ENCODE measurements at regions not wholly inside any gene's neighbourhood (a gene's known extent, or its start where the extent isn't known, plus 50 kb on each side); places are given as distances from the start of the nearest gene placed in this dataset.

DNA sequence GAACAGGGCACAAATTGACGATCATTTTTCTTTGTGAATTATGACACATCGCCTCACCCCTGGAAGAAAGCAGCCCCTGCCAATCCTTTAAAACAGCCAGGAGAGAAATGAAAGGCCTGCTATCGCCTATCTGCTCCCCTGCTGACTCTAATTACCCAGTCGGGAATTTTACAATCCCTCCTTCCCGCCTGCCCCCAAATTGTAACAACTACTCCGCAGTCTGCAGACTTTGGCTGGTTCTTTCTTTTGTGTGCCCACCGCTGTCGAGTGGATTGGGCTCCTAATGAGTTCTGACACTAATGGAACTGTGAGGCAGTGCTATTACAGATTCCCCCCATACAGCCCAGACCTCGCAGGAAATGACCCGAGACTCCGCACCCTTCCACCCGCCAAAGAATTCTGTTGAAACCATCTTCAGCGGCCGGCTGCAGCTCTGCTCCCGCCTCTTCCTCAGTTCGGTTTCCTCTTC lies 281.2 kb upstream of the PARD3B start (continued):
- TF ChIP-seq EZH2 (IDR thresholded peaks at IDR 0.05; ENCODE audit: low read depth, unreplicated experiment) (no peak), CREB1 (CRISPR knock-in tag; IDR thresholded peaks at IDR 0.05; ENCODE audit: low read depth) (no peak), ZNF331 (CRISPR knock-in tag; IDR thresholded peaks at IDR 0.05; ENCODE audit: low read depth) (no peak), EZH2phosphoT487 (IDR thresholded peaks at IDR 0.05; ENCODE audit: unreplicated experiment) (no peak), NANOG (IDR thresholded peaks at IDR 0.05; ENCODE audit: borderline replicate concordance) (no peak), JUNB (IDR thresholded peaks at IDR 0.05; ENCODE audit: unreplicated experiment) (no peak)

DNA sequence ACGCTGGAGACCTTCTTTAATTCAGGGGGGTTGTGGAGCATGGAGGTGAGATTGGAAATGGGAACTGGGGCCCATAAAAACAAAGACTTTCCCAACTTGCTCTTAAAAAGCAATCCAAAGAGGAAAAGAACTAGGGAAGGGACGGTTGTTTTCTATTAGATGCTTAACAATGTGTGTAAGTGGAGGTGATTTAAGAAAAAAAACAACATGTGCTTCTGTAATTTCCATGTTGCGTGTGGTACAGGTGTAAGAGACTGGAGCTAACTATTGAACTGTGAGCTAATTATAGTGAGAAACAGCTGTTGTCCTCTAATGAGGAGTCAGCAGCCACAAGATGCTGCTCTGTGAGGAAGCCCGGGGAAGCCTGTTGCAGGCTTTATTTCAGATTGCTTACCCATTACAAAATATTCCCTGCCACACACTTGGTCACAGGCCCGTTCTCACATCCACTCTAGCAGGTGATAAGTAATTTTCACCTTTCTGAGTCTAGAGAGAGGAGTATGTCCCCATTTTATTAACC lies 280.6 kb upstream of the PARD3B start:
- H3K4me3 ChIP-seq = no peak overlapping the region
- H3K27me3 Mint-ChIP-seq (ENCODE audit: insufficient read depth, low read depth, poor library complexity) = peaks cover 2% of the 10 kb centered on the region
- H3K36me3 Mint-ChIP-seq (ENCODE audit: low read depth) = no peaks in the 10 kb centered on the region
- no peaks in the 10 kb centered on the region for H3K79me2 ChIP-seq (replicated peaks; ENCODE audit: insufficient read depth)
- H3K9me2 ChIP-seq (ENCODE audit: insufficient read depth) = no peaks in the 10 kb centered on the region
- H3K4me3 Mint-ChIP-seq = no peak overlapping the region
- H3F3A ChIP-seq (replicated peaks; ENCODE audit: low read depth) = no peaks in the 10 kb centered on the region
- no peaks in the 10 kb centered on the region for H3K27me3 ChIP-seq (ENCODE audit: insufficient read depth)
- peaks cover 25% of the 10 kb centered on the region for H3K4me1 ChIP-seq (ENCODE audit: insufficient read depth)
- H3K4me2 ChIP-seq = no peak overlapping the region
- ATAC-seq (no peak), DNase-seq (ENCODE audit: low spot score) (no peak)
- H3K27ac Mint-ChIP-seq = 0 out of 2 replicates have a peak overlapping the region, but pooled peaks have one; percentile 55
- TF ChIP-seq, protein P1, sequence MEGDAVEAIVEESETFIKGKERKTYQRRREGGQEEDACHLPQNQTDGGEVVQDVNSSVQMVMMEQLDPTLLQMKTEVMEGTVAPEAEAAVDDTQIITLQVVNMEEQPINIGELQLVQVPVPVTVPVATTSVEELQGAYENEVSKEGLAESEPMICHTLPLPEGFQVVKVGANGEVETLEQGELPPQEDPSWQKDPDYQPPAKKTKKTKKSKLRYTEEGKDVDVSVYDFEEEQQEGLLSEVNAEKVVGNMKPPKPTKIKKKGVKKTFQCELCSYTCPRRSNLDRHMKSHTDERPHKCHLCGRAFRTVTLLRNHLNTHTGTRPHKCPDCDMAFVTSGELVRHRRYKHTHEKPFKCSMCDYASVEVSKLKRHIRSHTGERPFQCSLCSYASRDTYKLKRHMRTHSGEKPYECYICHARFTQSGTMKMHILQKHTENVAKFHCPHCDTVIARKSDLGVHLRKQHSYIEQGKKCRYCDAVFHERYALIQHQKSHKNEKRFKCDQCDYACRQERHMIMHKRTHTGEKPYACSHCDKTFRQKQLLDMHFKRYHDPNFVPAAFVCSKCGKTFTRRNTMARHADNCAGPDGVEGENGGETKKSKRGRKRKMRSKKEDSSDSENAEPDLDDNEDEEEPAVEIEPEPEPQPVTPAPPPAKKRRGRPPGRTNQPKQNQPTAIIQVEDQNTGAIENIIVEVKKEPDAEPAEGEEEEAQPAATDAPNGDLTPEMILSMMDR (conservative IDR thresholded peaks at IDR 0.05; ENCODE audit: low read depth in 2 of 2) = no peak
- TF ChIP-seq, protein P2, sequence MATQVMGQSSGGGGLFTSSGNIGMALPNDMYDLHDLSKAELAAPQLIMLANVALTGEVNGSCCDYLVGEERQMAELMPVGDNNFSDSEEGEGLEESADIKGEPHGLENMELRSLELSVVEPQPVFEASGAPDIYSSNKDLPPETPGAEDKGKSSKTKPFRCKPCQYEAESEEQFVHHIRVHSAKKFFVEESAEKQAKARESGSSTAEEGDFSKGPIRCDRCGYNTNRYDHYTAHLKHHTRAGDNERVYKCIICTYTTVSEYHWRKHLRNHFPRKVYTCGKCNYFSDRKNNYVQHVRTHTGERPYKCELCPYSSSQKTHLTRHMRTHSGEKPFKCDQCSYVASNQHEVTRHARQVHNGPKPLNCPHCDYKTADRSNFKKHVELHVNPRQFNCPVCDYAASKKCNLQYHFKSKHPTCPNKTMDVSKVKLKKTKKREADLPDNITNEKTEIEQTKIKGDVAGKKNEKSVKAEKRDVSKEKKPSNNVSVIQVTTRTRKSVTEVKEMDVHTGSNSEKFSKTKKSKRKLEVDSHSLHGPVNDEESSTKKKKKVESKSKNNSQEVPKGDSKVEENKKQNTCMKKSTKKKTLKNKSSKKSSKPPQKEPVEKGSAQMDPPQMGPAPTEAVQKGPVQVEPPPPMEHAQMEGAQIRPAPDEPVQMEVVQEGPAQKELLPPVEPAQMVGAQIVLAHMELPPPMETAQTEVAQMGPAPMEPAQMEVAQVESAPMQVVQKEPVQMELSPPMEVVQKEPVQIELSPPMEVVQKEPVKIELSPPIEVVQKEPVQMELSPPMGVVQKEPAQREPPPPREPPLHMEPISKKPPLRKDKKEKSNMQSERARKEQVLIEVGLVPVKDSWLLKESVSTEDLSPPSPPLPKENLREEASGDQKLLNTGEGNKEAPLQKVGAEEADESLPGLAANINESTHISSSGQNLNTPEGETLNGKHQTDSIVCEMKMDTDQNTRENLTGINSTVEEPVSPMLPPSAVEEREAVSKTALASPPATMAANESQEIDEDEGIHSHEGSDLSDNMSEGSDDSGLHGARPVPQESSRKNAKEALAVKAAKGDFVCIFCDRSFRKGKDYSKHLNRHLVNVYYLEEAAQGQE (IDR thresholded peaks at IDR 0.05; ENCODE audit: unreplicated experiment) = no peak
- no peak for TF ChIP-seq JUNB (IDR thresholded peaks at IDR 0.05; ENCODE audit: unreplicated experiment)
- TF ChIP-seq EZH2 (IDR thresholded peaks at IDR 0.05; ENCODE audit: low read depth, unreplicated experiment) = no peak
- TF ChIP-seq POLR2AphosphoS5 (IDR thresholded peaks at IDR 0.05; ENCODE audit: low read depth) = no peak
- no peak for TF ChIP-seq EZH2phosphoT487 (IDR thresholded peaks at IDR 0.05; ENCODE audit: unreplicated experiment)
- no peak for TF ChIP-seq CREB1 (CRISPR knock-in tag; IDR thresholded peaks at IDR 0.05; ENCODE audit: low read depth)
- TF ChIP-seq, protein P3, sequence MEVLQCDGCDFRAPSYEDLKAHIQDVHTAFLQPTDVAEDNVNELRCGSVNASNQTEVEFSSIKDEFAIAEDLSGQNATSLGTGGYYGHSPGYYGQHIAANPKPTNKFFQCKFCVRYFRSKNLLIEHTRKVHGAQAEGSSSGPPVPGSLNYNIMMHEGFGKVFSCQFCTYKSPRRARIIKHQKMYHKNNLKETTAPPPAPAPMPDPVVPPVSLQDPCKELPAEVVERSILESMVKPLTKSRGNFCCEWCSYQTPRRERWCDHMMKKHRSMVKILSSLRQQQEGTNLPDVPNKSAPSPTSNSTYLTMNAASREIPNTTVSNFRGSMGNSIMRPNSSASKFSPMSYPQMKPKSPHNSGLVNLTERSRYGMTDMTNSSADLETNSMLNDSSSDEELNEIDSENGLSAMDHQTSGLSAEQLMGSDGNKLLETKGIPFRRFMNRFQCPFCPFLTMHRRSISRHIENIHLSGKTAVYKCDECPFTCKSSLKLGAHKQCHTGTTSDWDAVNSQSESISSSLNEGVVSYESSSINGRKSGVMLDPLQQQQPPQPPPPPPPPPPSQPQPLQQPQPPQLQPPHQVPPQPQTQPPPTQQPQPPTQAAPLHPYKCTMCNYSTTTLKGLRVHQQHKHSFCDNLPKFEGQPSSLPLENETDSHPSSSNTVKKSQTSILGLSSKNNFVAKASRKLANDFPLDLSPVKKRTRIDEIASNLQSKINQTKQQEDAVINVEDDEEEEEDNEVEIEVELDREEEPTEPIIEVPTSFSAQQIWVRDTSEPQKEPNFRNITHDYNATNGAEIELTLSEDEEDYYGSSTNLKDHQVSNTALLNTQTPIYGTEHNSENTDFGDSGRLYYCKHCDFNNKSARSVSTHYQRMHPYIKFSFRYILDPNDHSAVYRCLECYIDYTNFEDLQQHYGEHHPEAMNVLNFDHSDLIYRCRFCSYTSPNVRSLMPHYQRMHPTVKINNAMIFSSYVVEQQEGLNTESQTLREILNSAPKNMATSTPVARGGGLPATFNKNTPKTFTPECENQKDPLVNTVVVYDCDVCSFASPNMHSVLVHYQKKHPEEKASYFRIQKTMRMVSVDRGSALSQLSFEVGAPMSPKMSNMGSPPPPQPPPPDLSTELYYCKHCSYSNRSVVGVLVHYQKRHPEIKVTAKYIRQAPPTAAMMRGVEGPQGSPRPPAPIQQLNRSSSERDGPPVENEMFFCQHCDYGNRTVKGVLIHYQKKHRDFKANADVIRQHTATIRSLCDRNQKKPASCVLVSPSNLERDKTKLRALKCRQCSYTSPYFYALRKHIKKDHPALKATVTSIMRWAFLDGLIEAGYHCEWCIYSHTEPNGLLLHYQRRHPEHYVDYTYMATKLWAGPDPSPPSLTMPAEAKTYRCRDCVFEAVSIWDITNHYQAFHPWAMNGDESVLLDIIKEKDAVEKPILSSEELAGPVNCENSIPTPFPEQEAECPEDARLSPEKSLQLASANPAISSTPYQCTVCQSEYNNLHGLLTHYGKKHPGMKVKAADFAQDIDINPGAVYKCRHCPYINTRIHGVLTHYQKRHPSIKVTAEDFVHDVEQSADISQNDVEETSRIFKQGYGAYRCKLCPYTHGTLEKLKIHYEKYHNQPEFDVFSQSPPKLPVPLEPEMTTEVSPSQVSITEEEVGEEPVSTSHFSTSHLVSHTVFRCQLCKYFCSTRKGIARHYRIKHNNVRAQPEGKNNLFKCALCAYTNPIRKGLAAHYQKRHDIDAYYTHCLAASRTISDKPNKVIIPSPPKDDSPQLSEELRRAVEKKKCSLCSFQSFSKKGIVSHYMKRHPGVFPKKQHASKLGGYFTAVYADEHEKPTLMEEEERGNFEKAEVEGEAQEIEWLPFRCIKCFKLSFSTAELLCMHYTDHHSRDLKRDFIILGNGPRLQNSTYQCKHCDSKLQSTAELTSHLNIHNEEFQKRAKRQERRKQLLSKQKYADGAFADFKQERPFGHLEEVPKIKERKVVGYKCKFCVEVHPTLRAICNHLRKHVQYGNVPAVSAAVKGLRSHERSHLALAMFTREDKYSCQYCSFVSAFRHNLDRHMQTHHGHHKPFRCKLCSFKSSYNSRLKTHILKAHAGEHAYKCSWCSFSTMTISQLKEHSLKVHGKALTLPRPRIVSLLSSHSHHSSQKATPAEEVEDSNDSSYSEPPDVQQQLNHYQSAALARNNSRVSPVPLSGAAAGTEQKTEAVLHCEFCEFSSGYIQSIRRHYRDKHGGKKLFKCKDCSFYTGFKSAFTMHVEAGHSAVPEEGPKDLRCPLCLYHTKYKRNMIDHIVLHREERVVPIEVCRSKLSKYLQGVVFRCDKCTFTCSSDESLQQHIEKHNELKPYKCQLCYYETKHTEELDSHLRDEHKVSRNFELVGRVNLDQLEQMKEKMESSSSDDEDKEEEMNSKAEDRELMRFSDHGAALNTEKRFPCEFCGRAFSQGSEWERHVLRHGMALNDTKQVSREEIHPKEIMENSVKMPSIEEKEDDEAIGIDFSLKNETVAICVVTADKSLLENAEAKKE (CRISPR knock-in tag; IDR thresholded peaks at IDR 0.05) = no peak
- H3K27ac ChIP-seq (ENCODE audit: low read depth) = no peak overlapping the region
- H4K20me1 ChIP-seq (replicated peaks; ENCODE audit: insufficient read depth) = no peaks in the 10 kb centered on the region
- peaks cover 33% of the 10 kb centered on the region for H3K4me1 Mint-ChIP-seq
- no peaks in the 10 kb centered on the region for H3K36me3 ChIP-seq (ENCODE audit: insufficient read depth)
- H2AFZ ChIP-seq = peak overlapping the region; percentile 80
- no peaks in the 10 kb centered on the region for H3K9me3 Mint-ChIP-seq

Measured in GM23338 (cell line).